AG04449 (cell line): ENCODE measurements at regions not wholly inside any gene's neighbourhood (a gene's known extent, or its start where the extent isn't known, plus 50 kb on each side); places are given as distances from the start of the nearest gene placed in this dataset.

Source experiments
- CTCF ChIA-PET: fragments of 350-600 bp; formaldehyde crosslinking; extraction: SDS; loops from one replicate; lab custom pipeline; 2021; ENCODE audit warnings: antibody characterized with exemption; lab: Yijun Ruan, JAX
- POLR2A ChIA-PET: fragments of 400-600, 350-600 bp; formaldehyde crosslinking; extraction: SDS; loops from one replicate; lab custom pipeline; 2020; ENCODE audit warnings: antibody characterized with exemption, inconsistent platforms; lab: Yijun Ruan, JAX
- DNase-seq: peaks from one replicate; pipeline ENCODE4 v3.0.0-alpha.2; 2010; ENCODE audit warnings: low read depth, low spot score
- H3K4me3 ChIP-seq: 2 replicates; pipeline ENCODE4 v1.5.1; 2011; ENCODE audit warnings: low read depth, mild to moderate bottlenecking, control low read depth, low read length
- CTCF ChIP-seq: IDR thresholded peaks from one replicate; pipeline ENCODE4 v1.5.1; 2011; ENCODE audit warnings: mild to moderate bottlenecking, moderate library complexity, low read length, control low read depth, inconsistent platforms; ENCODE audit not compliant: insufficient read depth; ENCODE audit errors: missing control alignments

DNA sequence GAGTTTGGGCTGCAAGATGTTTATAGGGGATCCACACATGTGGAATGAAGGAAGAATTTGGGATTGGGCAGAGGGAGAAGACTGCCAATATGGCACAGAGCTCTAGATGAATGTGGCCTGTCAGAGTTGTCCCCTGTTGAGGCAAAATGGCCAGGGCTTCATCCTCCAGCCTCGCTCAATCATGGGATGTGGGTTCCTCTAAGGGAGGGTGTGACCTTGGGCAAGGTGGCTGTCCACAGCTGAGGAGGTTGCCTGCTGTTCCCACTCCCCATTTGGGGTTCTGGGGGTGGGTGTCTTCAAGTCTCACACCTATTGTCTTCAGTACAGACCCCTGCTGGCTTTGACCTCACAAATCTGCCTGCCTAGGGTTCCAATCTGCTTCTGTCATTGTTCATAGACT is 121.6 kb upstream of the FAM204A start:
- POLR2A ChIA-PET = no interaction called here
- DNase-seq = no peak
- CTCF ChIA-PET = no interaction called here
- no peak overlapping the region for H3K4me3 ChIP-seq
- no peak for TF ChIP-seq CTCF

- CTCF ChIA-PET = interaction anchor here (0.7 to 3.4 kb wide), 3 partner anchors 8 to 1032 kb away, joined by 3 to 20 read pairs (median 7); no protein-coding TSS in a partner anchor
- DNase-seq = no peak
- TF ChIP-seq CTCF = no peak
These were observed 120.3 kb upstream of the FAM204A start for GRCh38 chr10:118462401-118462800.

DNA sequence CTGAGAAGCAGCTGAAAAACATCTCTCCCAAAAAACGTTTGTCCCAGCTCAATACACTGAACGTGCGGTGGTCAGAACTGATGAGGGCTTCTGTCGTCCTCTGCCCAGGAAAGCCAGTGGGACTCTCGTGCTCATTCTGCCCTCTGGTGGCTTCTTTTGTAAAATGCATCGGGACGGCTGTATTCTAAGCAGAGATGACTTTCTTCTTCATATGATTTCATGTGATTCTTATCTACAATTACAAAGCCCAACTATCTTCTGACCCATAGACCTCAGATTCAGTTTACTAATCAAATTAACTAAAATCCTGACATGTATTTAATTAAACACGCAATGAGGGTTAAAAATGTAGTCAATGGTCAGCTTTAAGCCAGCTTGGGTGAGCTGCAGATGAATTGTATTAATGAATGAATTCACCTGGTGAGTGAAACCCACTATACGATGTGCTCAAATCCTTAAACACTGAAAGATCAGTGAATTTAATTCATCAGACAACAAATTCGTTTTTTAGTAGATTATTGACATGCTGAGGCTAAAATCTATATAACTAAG is 117.6 kb upstream of the FAM204A start:
- H3K4me3 ChIP-seq = no peak overlapping the region
- ChIA-PET CTCF (interaction anchor here (0.6 to 4.8 kb wide), 30 partner anchors 9 to 1244 kb away, joined by 3 to 52 read pairs (median 4); no protein-coding TSS in a partner anchor), POLR2A (no interaction called here)
- DNase-seq = peak; percentile 4
- peak; percentile 72 for TF ChIP-seq CTCF

More at GRCh38 chr10:118462401-118462800, 120.3 kb upstream of the FAM204A start:
- POLR2A ChIA-PET = no interaction called here
- no peak overlapping the region for H3K4me3 ChIP-seq

- no peak for TF ChIP-seq CTCF
- ChIA-PET POLR2A (no interaction called here), CTCF (interaction anchor here (0.5 to 4.8 kb wide), 32 partner anchors 8 to 1243 kb away, joined by 3 to 52 read pairs (median 4); no protein-coding TSS in a partner anchor)
- H3K4me3 ChIP-seq = no peak overlapping the region
- no peak for DNase-seq
These were observed 117.0 kb upstream of the FAM204A start for GRCh38 chr10:118458957-118459641.

GRCh38 chr10:118457824-118458428 is 115.8 kb upstream of the FAM204A start:
- ChIA-PET CTCF (interaction anchor here (1.1 to 4.8 kb wide), 8 partner anchors 10 to 1242 kb away, joined by 4 to 52 read pairs (median 8); no protein-coding TSS in a partner anchor), POLR2A (no interaction called here)
- no peak for TF ChIP-seq CTCF
- H3K4me3 ChIP-seq = no peak overlapping the region
- DNase-seq = no peak

GRCh38 chr10:118455181-118455695 is 113.1 kb upstream of the FAM204A start:
- ChIA-PET CTCF (no interaction called here), POLR2A (no interaction called here)
- no peak overlapping the region for H3K4me3 ChIP-seq
- no peak for DNase-seq
- TF ChIP-seq CTCF = no peak
